C4-2B (cell line): ENCODE measurements at regions not wholly inside any gene's neighbourhood (a gene's known extent, or its start where the extent isn't known, plus 50 kb on each side); places are given as distances from the start of the nearest gene placed in this dataset.

Experiments
- H3K27ac ChIP-seq: fragments of 450-650 bp; 2 replicates; pipeline ENCODE4 v1.5.1; 2017
- ZFX ChIP-seq: fragments of 450-650 bp; IDR thresholded peaks from 2 replicates; pipeline ENCODE4 v1.6.1; 2017
- TF ChIP-seq, protein P1 (sequence below): fragments of 450-650 bp; conservative IDR thresholded peaks from 2 replicates; pipeline ENCODE4 v1.5.1; 2017; ENCODE audit warnings: mild to moderate bottlenecking

DNA sequence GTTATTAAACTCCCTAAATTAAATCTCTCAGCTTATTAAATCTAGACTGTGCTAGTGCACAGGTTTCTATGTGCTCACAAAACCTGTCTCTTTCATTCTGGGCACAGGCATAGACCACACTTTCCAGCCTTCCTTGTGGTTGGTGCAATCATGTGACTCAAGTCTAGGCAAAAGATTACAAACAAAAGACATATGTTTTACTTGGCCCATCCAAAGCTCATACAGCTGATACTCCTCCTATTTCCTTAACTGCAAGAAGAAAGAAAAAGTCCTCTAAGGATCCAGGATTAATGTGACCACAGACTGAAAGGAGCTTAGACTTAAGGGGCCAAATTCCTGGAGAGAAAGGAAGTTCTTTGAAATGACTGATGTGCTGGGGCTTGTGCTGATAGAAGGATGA, 731.3 kb upstream of the RAB6C start:
- TF ChIP-seq ZFX: no peak

DNA sequence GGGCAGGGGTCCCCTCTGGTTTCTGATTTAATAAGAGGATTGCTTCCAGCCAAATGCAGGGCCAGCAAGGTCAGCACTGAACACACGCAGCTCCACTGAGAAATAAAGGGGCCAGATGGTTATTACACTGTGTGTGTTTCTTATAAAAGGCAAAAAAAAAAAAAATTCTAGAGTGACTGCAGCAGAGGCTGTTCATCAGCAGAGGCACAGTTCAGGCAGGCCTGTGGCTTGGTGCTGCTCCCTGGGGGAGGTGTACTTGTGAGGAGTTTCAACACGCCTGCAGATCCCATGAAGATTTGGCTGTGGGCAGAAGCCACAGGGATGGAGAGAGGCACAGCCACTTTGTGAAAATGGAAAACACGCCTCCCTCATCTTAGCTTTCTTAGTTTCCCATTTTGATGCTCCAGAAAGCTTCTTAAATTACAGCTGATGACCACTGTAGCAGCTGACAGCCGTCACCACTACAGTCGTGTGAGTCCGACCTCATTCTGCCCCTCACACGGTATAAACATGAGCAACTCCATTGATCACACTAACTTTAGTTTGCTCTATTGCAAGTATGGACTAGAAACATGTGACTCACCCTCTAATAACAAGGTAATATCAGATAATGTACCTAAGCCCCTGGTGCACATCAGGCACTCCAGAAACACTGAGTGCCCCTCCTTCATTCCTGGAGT, 726.5 kb upstream of the RAB6C start:
- TF ChIP-seq ZFX: no peak
- TF ChIP-seq, protein P1, sequence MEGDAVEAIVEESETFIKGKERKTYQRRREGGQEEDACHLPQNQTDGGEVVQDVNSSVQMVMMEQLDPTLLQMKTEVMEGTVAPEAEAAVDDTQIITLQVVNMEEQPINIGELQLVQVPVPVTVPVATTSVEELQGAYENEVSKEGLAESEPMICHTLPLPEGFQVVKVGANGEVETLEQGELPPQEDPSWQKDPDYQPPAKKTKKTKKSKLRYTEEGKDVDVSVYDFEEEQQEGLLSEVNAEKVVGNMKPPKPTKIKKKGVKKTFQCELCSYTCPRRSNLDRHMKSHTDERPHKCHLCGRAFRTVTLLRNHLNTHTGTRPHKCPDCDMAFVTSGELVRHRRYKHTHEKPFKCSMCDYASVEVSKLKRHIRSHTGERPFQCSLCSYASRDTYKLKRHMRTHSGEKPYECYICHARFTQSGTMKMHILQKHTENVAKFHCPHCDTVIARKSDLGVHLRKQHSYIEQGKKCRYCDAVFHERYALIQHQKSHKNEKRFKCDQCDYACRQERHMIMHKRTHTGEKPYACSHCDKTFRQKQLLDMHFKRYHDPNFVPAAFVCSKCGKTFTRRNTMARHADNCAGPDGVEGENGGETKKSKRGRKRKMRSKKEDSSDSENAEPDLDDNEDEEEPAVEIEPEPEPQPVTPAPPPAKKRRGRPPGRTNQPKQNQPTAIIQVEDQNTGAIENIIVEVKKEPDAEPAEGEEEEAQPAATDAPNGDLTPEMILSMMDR: no peak
- H3K27ac ChIP-seq: no peak overlapping the region

More for the DNA sequence above, 731.3 kb upstream of the RAB6C start:
- H3K27ac ChIP-seq: no peak overlapping the region

DNA sequence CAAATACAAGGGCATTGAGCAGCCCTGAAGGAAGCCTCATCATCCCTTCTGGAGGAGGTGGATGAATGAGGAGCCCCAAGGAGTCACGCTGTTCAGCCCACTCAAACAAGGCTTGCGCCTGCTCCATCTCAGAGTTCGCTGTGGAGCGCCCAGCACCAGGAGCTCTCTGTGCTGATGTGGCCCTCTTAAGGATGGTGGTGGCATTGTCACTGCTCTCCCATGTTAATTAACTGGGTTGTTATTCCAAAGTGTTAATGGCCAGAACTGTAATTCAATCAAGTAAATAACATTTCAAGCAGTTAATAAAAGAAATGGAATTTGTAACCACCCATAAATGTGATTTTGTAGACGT, 726.0 kb upstream of the RAB6C start:
- TF ChIP-seq, protein P1: peak; percentile 77
- no peak for TF ChIP-seq ZFX
- no peak overlapping the region for H3K27ac ChIP-seq

DNA sequence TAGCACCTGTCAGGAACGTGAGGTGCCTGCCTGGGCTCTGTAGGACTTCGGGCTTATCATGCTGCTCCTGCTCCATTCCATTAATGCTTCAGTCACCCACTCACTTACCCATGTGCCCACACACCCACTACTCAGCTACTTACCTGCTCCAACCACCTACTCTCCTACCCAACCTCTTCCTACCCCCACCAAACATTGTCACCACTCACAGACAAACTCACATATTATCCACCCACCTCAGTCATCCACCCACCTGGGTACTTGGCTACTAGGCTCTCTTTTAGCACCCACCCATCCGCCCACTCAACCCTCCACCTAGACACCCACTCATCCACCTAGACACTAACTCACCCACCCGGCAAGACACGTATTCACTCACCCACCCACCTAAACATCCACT, 724.7 kb upstream of the RAB6C start:
- TF ChIP-seq ZFX: no peak
- TF ChIP-seq, protein P1: no peak
- H3K27ac ChIP-seq: no peak overlapping the region

DNA sequence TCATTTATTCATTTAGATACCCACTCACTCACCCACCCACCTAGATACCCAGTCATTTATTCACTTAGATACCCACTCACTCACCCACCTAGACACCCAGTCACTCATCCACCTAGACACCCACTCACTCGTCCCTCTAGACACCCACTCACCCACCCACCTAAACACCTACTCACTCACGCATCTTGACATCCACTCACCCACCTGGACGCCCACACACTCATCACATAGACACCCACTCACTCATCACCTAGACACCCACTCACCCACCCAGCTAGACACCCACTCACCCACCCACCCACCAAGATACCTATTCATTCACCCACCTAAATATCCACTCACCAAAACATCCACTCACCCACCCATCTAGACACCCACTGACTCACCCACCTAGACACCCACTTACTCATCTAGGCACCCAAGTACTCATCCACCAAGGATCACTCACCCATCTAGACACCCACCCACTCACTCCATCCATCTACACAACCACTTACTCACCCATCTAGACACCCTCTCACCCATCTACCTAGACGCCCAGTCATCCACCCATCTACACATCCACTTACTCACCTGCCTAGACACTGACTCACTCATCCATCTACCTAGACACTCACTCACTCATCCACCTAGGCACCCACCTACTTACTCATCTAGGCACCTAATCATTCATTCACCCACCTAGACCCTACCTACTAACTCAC, 723.7 kb upstream of the RAB6C start:
- TF ChIP-seq ZFX: no peak
- TF ChIP-seq, protein P1: no peak
- H3K27ac ChIP-seq: no peak overlapping the region

DNA sequence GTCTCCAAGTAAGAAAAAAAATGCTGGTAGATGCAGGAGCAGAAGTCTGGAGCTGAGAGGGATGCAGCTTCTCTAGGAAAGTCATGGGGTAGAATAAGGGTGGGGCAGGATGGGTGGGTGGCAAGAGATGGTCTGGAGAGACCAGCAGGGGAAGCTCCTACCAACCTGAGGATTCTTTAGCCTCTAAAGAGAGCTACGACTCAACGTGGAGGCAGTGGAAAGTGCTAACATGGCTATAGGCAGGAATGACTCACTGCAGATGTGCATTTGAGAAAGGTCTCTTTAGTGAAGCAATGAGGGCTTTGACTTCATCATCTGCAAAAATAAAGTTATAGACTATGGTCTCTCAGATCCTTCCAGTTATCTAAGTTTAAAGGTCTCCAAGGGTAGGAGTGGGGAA, 722.8 kb upstream of the RAB6C start:
- H3K27ac ChIP-seq: no peak overlapping the region
- TF ChIP-seq, protein P1: no peak
- no peak for TF ChIP-seq ZFX

DNA sequence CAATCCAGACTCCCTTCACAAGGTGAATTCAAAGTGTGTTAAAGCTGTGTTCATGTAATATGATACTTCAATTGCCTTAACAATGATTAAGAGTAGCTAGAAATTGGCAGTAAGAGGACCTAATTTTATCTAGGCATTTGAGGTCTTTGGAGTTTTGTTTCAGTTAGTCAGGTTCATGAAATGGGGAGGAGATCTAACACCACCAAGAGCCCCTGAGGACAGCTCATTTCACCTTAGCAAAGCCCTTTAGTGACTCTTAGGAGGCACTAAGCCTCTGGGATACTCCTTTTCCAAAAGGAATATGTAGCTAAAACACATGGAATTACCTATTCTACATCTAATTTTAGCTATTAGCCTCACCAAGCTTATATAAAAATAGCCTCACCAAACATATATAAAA, 716.5 kb upstream of the RAB6C start:
- H3K27ac ChIP-seq: no peak overlapping the region
- TF ChIP-seq, protein P1: no peak
- TF ChIP-seq ZFX: no peak

DNA sequence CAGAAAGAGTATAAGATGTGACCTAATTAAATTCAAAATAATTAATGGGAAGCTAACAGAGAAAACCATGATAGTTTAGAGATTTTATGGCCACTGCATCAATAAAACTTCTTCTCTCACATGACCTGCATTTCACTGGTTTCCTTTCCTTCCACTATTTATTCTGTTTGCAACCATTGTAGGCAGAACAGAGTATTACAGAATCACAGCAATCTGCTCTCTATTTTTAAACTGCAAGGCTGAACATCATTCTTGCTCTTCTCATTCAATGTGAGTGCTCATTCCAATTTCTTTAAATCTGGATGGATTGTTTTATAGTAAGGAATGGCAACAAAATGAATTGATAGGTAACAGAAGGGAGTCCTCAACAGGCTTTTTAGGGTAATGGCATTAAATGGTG, 715.5 kb upstream of the RAB6C start:
- no peak for TF ChIP-seq ZFX
- TF ChIP-seq, protein P1: no peak
- H3K27ac ChIP-seq: no peak overlapping the region
